ENCODE measurements at regions not wholly inside any gene's neighbourhood (a gene's known extent, or its start where the extent isn't known, plus 50 kb on each side); places are given as distances from the start of the nearest gene placed in this dataset.

DNA sequence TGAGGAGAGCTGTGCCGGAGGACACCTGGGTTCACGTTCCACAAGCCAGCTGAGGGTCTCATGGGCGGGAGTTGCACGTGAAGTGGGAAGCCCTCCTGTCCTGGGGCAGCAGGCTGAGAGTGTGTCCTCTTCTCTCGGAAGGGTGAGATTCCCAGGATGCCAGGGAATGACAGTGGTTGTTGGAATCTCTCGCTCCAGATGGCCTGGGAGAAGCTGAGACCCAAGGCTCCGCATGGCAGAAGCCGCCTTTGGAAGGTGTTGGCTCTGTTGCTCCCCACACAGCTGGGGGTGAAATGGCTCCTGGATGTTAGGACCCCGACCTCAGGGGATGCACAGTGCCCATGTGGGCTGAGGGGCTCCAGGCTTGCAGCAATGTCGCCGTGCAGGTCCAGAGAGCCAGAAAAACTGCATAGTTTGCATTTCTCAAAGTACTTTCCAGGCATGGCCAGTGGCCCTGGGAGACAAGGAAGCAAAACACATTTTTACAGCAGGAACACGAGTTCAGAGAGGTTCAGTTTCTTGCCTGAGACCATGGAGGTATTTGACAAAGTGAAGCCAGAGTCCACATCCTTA is 153.4 kb downstream of the TMEM18 start:
- Histone ChIP-seq H3K9me3 (no peaks in the 10 kb centered on the region), H3K27ac (no peak overlapping the region), H3K36me3 (no peaks in the 10 kb centered on the region), H3K4me3 (no peak overlapping the region), H3K4me1 (no peaks in the 10 kb centered on the region), H3K27me3 (no peaks in the 10 kb centered on the region)
- intact Hi-C loops (cut with DNase I; ENCODE audit: low total_unique reads) (no loop called here), in situ Hi-C loops (cut with MboI; ENCODE audit: low sequenced_read_pairs in 4 of 4) (no loop called here)
- ATAC-seq: no peak
- TF ChIP-seq POLR2A (IDR thresholded peaks at IDR 0.05): no peak
- TF ChIP-seq, protein P1, sequence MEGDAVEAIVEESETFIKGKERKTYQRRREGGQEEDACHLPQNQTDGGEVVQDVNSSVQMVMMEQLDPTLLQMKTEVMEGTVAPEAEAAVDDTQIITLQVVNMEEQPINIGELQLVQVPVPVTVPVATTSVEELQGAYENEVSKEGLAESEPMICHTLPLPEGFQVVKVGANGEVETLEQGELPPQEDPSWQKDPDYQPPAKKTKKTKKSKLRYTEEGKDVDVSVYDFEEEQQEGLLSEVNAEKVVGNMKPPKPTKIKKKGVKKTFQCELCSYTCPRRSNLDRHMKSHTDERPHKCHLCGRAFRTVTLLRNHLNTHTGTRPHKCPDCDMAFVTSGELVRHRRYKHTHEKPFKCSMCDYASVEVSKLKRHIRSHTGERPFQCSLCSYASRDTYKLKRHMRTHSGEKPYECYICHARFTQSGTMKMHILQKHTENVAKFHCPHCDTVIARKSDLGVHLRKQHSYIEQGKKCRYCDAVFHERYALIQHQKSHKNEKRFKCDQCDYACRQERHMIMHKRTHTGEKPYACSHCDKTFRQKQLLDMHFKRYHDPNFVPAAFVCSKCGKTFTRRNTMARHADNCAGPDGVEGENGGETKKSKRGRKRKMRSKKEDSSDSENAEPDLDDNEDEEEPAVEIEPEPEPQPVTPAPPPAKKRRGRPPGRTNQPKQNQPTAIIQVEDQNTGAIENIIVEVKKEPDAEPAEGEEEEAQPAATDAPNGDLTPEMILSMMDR (IDR thresholded peaks at IDR 0.05 in 4 of 5, conservative IDR thresholded peaks at IDR 0.05 in 1 of 5): no peak
- DNase-seq: no peak

DNA sequence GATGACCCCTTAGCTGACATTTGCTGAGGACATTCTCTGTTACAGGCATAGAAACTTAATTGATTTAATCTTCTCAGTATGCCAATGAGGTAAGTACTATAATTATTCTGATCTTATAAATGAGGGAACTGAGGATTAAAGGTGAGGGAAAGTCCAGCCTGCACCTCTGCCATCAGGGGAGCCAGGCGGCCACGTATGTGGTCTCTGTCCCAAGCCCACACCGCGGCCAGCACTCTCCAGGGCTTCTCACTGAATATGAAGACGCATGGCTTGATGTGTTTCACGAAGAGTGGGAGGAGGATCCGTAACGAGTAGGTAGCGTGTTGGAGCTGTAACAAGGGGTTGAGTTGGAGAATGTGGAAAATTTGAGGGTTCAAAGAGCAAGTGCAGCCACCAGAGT is 154.4 kb downstream of the TMEM18 start:
- H3K9me3 ChIP-seq: no peaks in the 10 kb centered on the region
- in situ Hi-C loops (cut with MboI; ENCODE audit: low sequenced_read_pairs in 4 of 4): no loop called here
- H3K4me1 ChIP-seq: no peaks in the 10 kb centered on the region
- DNase-seq (no peak), ATAC-seq (no peak)
- no peak overlapping the region for H3K4me3 ChIP-seq
- TF ChIP-seq, protein P1 (IDR thresholded peaks at IDR 0.05 in 4 of 5, conservative IDR thresholded peaks at IDR 0.05 in 1 of 5): no peak
- TF ChIP-seq POLR2A (IDR thresholded peaks at IDR 0.05): no peak
- H3K36me3 ChIP-seq: no peaks in the 10 kb centered on the region
- no peaks in the 10 kb centered on the region for H3K27me3 ChIP-seq
- intact Hi-C loops (cut with DNase I; ENCODE audit: low total_unique reads): no loop called here
- H3K27ac ChIP-seq: no peak overlapping the region

DNA sequence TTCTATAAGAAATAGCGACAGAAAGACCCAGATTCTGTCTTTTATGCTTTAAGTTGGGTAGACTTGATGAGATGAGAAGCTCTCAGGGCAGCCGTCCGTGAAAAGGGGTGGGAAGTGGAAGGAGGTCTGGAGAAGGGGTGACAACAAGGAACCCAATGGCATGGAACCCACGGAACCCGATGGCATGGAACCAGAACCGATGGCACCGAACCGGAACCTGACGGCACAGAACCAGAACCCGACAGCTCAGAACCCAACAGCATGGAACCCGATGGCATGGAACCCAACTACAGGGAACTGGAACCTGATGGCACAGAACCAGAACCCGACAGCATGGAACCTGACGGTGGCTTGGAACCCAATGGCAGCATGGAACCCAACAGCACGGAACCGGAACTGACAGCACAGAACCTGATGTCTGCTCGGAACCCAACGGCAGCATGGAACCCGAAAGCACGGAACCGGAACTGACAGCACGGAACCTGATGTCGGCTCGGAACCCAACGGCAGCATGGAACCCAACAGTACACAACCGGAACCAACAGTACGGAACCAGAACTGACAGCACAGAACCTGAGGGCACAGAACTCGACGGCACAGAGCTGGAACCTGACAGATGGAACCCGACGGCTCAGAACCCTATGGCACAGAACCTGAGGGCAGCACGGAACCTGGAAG is 155.2 kb downstream of the TMEM18 start:
- Histone ChIP-seq H3K36me3 (no peaks in the 10 kb centered on the region), H3K27me3 (no peaks in the 10 kb centered on the region), H3K4me3 (no peak overlapping the region), H3K4me1 (no peaks in the 10 kb centered on the region), H3K27ac (no peak overlapping the region), H3K9me3 (no peaks in the 10 kb centered on the region)
- intact Hi-C loops (cut with DNase I; ENCODE audit: low total_unique reads) (no loop called here), in situ Hi-C loops (cut with MboI; ENCODE audit: low sequenced_read_pairs in 4 of 4) (no loop called here)
- TF ChIP-seq, protein P1 (IDR thresholded peaks at IDR 0.05 in 4 of 5, conservative IDR thresholded peaks at IDR 0.05 in 1 of 5): no peak
- TF ChIP-seq POLR2A (IDR thresholded peaks at IDR 0.05): no peak
- ATAC-seq (no peak), DNase-seq (no peak)

DNA sequence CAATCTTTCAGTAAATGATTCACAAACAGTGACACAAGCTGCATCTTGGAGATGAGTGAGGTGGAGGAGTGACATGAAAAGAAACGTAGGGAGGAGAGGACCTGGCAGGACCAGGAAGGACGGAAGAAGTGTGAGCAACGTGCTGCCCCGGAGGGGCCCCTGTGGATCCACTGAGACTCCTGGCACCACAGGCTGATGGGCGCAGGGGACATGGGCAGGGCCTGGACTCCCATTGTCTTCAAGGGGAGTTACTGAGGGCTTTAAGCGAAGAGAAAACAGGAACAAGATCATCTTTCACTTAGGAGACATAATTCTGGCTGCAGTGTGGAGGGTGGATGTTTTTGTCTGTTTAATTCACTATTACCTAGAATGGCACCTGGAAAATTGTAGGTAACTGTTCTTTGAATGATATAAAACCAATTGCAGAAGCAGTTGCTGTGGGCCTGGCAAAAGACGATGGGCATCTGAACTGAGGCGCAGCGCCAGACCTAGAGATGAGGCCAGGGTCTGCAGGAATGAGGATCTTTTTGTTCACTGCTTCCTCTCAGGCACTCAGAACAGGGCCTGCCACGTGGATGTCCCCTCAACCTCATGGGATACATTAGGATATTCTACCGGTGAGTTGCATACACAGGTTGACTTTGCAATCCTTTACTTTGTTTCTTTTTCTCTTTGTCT is 156.4 kb downstream of the TMEM18 start:
- intact Hi-C loops (cut with DNase I; ENCODE audit: low total_unique reads): no loop called here
- Histone ChIP-seq H3K4me3 (no peak overlapping the region), H3K4me1 (no peaks in the 10 kb centered on the region), H3K36me3 (no peaks in the 10 kb centered on the region), H3K9me3 (no peaks in the 10 kb centered on the region), H3K27ac (no peak overlapping the region), H3K27me3 (no peaks in the 10 kb centered on the region)
- TF ChIP-seq POLR2A (IDR thresholded peaks at IDR 0.05): no peak
- TF ChIP-seq, protein P1 (IDR thresholded peaks at IDR 0.05 in 4 of 5, conservative IDR thresholded peaks at IDR 0.05 in 1 of 5): no peak
- DNase-seq (no peak), ATAC-seq (no peak)
- in situ Hi-C loops (cut with MboI; ENCODE audit: low sequenced_read_pairs in 4 of 4): no loop called here

Measured in gastrocnemius medialis (tissue), 4 donors.